GM12878 (cell line): ENCODE measurements at regions not wholly inside any gene's neighbourhood (a gene's known extent, or its start where the extent isn't known, plus 50 kb on each side); places are given as distances from the start of the nearest gene placed in this dataset.

Source experiments
- ATAC-seq: fragments of 200-7000 bp; cut with Tn5 transposase; 3 replicates; pipeline ENCODE4 v1.9.1; 2020; ENCODE audit warnings: mild to moderate bottlenecking, moderate library complexity
- BruUV-seq: library from RNA; stranded (reverse); fragments of 400-500 nt; replicated peaks from 2 replicates; lab custom pipeline; 2021; lab: Mats Ljungman, UMichigan
- CTCF ChIA-PET: fragments of 300-600 bp; sonication (Branson Sonifier 250); formaldehyde crosslinking; extraction: SDS; loops from one replicate; lab custom pipeline; 2021; ENCODE audit warnings: inconsistent platforms; lab: Yijun Ruan, JAX
- POLR2A ChIA-PET: fragments of 350-600 bp; formaldehyde crosslinking; extraction: SDS; loops from one replicate; lab custom pipeline; 2021; ENCODE audit warnings: inconsistent platforms; lab: Charles Lee
- RAD21 ChIA-PET: fragments of 300-600 bp; sonication (Branson Sonifier 250); formaldehyde crosslinking; loops from one replicate; lab custom pipeline; 2023; ENCODE audit warnings: antibody characterized with exemption; ENCODE audit not compliant: unreplicated experiment; lab: Charles Lee
- SMC1A ChIA-PET: fragments of 300-600 bp; sonication (Branson Sonifier 250); formaldehyde crosslinking; loops from one replicate; lab custom pipeline; 2023; ENCODE audit not compliant: unreplicated experiment, uncharacterized antibody; lab: Charles Lee
- DNase-seq: peaks from one replicate; pipeline ENCODE4 v3.0.0-alpha.2; 2011; ENCODE audit warnings: low read depth, low spot score
- FAIRE-seq: peaks from 3 replicates; lab custom pipeline; 2011; peaks lifted over from hg19 to GRCh38; lab: Jason Lieb, UNC
- H2AFZ ChIP-seq: 2 replicates; pipeline ENCODE4 v1.6.0; 2011; ENCODE audit warnings: low read depth, low read length, control low read depth; ENCODE audit not compliant: control insufficient read depth
- H3K27ac ChIP-seq: 2 replicates; pipeline ENCODE4 v1.5.1; 2011; ENCODE audit warnings: control low read depth; ENCODE audit not compliant: control insufficient read depth, insufficient read depth
- H3K27me3 ChIP-seq, 2 experiments: replicated peaks in 1 of 2; 2 replicates each; pipeline versions ENCODE4 v1.6.0 to v1.6.1; 2011; ENCODE audit warnings: low read length in 1 of 2; ENCODE audit not compliant: control insufficient read depth in 2 of 2, insufficient read depth in 2 of 2
- H3K36me3 ChIP-seq, 2 experiments: 2 replicates each; pipeline ENCODE4 v1.5.1; 2011; ENCODE audit warnings: low read length in 1 of 2; ENCODE audit not compliant: control insufficient read depth in 2 of 2, insufficient read depth in 2 of 2
- H3K4me1 ChIP-seq: 2 replicates; pipeline ENCODE4 v1.6.1; 2011; ENCODE audit warnings: mild to moderate bottlenecking, low read length, moderate library complexity, mixed read lengths; ENCODE audit not compliant: control insufficient read depth, insufficient read depth
- H3K4me2 ChIP-seq: 2 replicates; pipeline ENCODE4 v1.6.0; 2011; ENCODE audit warnings: control low read depth; ENCODE audit not compliant: control insufficient read depth, insufficient read depth
- H3K4me3 ChIP-seq: fragments of 200-600 bp; sonication (generic); 2 replicates; pipeline ENCODE4 v1.5.1; 2016
- H3K79me2 ChIP-seq: 2 replicates; pipeline ENCODE4 v1.6.0; 2011; ENCODE audit warnings: low read length; ENCODE audit not compliant: control insufficient read depth, insufficient read depth
- H3K9ac ChIP-seq: 2 replicates; pipeline ENCODE4 v1.8.0; 2011; ENCODE audit warnings: low read length, control low read depth, mixed read lengths; ENCODE audit not compliant: control insufficient read depth, insufficient read depth
- H3K9me3 ChIP-seq: replicated peaks from 3 replicates; pipeline ENCODE4 v1.5.1; 2011; ENCODE audit warnings: mild to moderate bottlenecking, low read length; ENCODE audit not compliant: control insufficient read depth, insufficient read depth
- H4K20me1 ChIP-seq: 2 replicates; pipeline ENCODE4 v1.6.0; 2011; ENCODE audit not compliant: control insufficient read depth, insufficient read depth
- CBFB ChIP-seq: IDR thresholded peaks from 2 replicates; pipeline ENCODE4 v1.6.1; 2016; ENCODE audit warnings: antibody characterized with exemption, low read depth
- CBX3 ChIP-seq: fragments of 200-600 bp; sonication (generic); IDR thresholded peaks from 2 replicates; pipeline ENCODE4 v1.6.1; 2016; ENCODE audit warnings: low read depth, borderline replicate concordance
- EED ChIP-seq: sonication (generic); IDR thresholded peaks from 2 replicates; pipeline ENCODE4 v1.6.1; 2016; ENCODE audit warnings: antibody characterized with exemption, low read depth
- HDGF ChIP-seq: fragments of 450-650 bp; IDR thresholded peaks from 2 replicates; pipeline ENCODE4 v1.6.1; 2016; ENCODE audit warnings: antibody characterized with exemption
- IKZF2 ChIP-seq, 2 experiments: fragments of 450-650 bp; IDR thresholded peaks; 2 replicates each; pipeline ENCODE4 v1.6.1; 2017; ENCODE audit warnings: mild to moderate bottlenecking in 2 of 2, moderate library complexity in 2 of 2
- POU2F2 ChIP-seq: IDR thresholded peaks from 3 replicates; pipeline ENCODE4 v1.6.1; 2011; ENCODE audit warnings: low read depth, mild to moderate bottlenecking, low read length, borderline replicate concordance
- RBBP5 ChIP-seq: fragments of 200-600 bp; sonication (generic); conservative IDR thresholded peaks from 2 replicates; pipeline ENCODE4 v1.6.1; 2016
- ZBED1 ChIP-seq: IDR thresholded peaks from 2 replicates; pipeline ENCODE4 v1.6.1; 2016; ENCODE audit warnings: borderline replicate concordance
- ZZZ3 ChIP-seq: IDR thresholded peaks from 2 replicates; pipeline ENCODE4 v1.6.1; 2011; ENCODE audit warnings: low read depth; ENCODE audit not compliant: control insufficient read depth, insufficient read length
- WGBS: methylation state at CpG from one replicate; pipeline ENCODE4 v1.1.6; 2016; ENCODE audit warnings: low lambda C conversion rate; ENCODE audit not compliant: insufficient replicate concordance, insufficient coverage; ENCODE audit errors: missing lambda C conversion rate; 5-methylcytosine and 5-hydroxymethylcytosine counted together
- in situ Hi-C: fragments of 300-500 bp; cut with MboI; formaldehyde crosslinking; loops from 9 replicates; pipeline ENCODE4 v1.14.3; 2018; ENCODE audit warnings: mixed read lengths
- intact Hi-C: fragments of 100-400 bp; cut with micrococcal nuclease; formaldehyde crosslinking; loops from one replicate; pipeline ENCODE4 v1.14.2; 2022; ENCODE audit not compliant: unreplicated experiment
- TF ChIP-seq, protein P1 (sequence below): fragments of 450-650 bp; IDR thresholded peaks from 2 replicates; pipeline ENCODE4 v1.6.1; 2014; ENCODE audit warnings: mild to moderate bottlenecking
- TF ChIP-seq, protein P2 (sequence below): fragments of 450-650 bp; IDR thresholded peaks from 2 replicates; pipeline ENCODE4 v1.6.1; 2017; ENCODE audit warnings: mild to moderate bottlenecking
- TF ChIP-seq, protein P3 (sequence below): fragments of 450-650 bp; conservative IDR thresholded peaks from 2 replicates; pipeline ENCODE4 v1.6.1; 2017; ENCODE audit warnings: mild to moderate bottlenecking, moderate library complexity
- TF ChIP-seq, protein P4 (sequence below): fragments of 450-650 bp; IDR thresholded peaks from 2 replicates; pipeline ENCODE4 v1.6.1; 2017; ENCODE audit warnings: mild to moderate bottlenecking, moderate library complexity

DNA sequence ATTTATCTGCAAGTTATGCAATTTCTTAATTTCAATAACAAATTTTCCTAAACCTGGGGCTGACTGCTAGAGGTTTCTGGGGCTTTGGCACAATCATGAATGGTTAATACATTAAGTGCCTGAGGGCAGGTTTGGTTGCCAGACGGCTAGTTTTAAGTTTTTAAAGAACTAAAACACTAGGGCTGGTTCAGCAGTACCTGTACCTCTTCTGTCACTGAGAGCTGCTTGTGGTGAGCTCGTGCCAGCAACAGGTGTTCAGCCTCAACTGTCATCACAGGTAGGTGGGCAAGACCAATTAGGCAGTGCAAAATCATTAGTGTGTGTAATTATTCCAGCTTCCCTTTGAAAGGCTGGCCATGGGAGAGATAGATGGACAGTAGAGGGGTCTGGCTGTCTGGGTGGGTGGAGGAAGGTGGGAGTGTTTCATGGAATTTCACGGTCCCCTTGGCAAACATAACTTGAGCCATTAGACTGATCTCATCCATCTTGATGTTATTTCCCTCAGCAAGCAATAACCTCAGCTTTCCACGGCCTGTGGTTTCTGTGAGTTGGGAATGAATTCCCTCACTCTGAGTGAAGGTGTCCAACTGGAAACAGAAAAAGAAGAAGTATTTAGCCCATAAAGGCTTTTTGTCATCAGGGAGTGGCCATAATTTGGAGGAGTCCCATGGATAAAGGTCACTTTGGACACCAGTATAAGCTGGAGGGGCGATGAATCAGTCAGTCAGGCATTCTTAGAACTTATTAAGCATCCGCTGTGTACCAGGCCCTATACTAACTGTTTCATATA lies 114.8 kb downstream of the SNX19 start:
- Histone ChIP-seq H3K4me2 (no peak overlapping the region), H3K9ac (no peak overlapping the region), H2AFZ (no peak overlapping the region), H3K36me3 (no peaks in the 10 kb centered on the region), H3K9me3 (no peaks in the 10 kb centered on the region), H3K4me1 (no peaks in the 10 kb centered on the region), H3K79me2 (no peaks in the 10 kb centered on the region), H4K20me1 (no peaks in the 10 kb centered on the region), H3K4me3 (no peak overlapping the region), H3K27me3 (0 out of 4 replicates have a peak, but pooled peaks cover 0 to 3% of the 10 kb centered on the region in 2 experiments), H3K27ac (no peak overlapping the region)
- CTCF ChIA-PET = no interaction called here
- RAD21 ChIA-PET = no interaction called here
- DNase-seq = no peak
- POLR2A ChIA-PET = interaction anchor here (0.6 kb wide), 1 partner anchor 9 kb away, joined by 3 read pairs; no protein-coding TSS in a partner anchor
- no peak for ATAC-seq
- no peak for FAIRE-seq
- SMC1A ChIA-PET = no interaction called here
- whole genome bisulfite sequencing = 37% methylated on average over 6 of the region's 6 CpGs
- BruUV-seq = no TSS peak
- intact Hi-C loops = no loop called here
- in situ Hi-C loops = no loop called here
- TF ChIP-seq IKZF2 (IDR thresholded peaks at IDR 0.05) (no peak), ZBED1 (no peak), POU2F2 (no peak), CBFB (no peak), EED (no peak), RBBP5 (no peak), HDGF (no peak), CBX3 (no peak), ZZZ3 (no peak)
- TF ChIP-seq, protein P1, sequence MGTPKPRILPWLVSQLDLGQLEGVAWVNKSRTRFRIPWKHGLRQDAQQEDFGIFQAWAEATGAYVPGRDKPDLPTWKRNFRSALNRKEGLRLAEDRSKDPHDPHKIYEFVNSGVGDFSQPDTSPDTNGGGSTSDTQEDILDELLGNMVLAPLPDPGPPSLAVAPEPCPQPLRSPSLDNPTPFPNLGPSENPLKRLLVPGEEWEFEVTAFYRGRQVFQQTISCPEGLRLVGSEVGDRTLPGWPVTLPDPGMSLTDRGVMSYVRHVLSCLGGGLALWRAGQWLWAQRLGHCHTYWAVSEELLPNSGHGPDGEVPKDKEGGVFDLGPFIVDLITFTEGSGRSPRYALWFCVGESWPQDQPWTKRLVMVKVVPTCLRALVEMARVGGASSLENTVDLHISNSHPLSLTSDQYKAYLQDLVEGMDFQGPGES = no peak
- TF ChIP-seq, protein P2, sequence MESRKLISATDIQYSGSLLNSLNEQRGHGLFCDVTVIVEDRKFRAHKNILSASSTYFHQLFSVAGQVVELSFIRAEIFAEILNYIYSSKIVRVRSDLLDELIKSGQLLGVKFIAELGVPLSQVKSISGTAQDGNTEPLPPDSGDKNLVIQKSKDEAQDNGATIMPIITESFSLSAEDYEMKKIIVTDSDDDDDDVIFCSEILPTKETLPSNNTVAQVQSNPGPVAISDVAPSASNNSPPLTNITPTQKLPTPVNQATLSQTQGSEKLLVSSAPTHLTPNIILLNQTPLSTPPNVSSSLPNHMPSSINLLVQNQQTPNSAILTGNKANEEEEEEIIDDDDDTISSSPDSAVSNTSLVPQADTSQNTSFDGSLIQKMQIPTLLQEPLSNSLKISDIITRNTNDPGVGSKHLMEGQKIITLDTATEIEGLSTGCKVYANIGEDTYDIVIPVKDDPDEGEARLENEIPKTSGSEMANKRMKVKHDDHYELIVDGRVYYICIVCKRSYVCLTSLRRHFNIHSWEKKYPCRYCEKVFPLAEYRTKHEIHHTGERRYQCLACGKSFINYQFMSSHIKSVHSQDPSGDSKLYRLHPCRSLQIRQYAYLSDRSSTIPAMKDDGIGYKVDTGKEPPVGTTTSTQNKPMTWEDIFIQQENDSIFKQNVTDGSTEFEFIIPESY = no peak
- TF ChIP-seq, protein P3, sequence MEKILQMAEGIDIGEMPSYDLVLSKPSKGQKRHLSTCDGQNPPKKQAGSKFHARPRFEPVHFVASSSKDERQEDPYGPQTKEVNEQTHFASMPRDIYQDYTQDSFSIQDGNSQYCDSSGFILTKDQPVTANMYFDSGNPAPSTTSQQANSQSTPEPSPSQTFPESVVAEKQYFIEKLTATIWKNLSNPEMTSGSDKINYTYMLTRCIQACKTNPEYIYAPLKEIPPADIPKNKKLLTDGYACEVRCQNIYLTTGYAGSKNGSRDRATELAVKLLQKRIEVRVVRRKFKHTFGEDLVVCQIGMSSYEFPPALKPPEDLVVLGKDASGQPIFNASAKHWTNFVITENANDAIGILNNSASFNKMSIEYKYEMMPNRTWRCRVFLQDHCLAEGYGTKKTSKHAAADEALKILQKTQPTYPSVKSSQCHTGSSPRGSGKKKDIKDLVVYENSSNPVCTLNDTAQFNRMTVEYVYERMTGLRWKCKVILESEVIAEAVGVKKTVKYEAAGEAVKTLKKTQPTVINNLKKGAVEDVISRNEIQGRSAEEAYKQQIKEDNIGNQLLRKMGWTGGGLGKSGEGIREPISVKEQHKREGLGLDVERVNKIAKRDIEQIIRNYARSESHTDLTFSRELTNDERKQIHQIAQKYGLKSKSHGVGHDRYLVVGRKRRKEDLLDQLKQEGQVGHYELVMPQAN = no peak
- TF ChIP-seq, protein P4, sequence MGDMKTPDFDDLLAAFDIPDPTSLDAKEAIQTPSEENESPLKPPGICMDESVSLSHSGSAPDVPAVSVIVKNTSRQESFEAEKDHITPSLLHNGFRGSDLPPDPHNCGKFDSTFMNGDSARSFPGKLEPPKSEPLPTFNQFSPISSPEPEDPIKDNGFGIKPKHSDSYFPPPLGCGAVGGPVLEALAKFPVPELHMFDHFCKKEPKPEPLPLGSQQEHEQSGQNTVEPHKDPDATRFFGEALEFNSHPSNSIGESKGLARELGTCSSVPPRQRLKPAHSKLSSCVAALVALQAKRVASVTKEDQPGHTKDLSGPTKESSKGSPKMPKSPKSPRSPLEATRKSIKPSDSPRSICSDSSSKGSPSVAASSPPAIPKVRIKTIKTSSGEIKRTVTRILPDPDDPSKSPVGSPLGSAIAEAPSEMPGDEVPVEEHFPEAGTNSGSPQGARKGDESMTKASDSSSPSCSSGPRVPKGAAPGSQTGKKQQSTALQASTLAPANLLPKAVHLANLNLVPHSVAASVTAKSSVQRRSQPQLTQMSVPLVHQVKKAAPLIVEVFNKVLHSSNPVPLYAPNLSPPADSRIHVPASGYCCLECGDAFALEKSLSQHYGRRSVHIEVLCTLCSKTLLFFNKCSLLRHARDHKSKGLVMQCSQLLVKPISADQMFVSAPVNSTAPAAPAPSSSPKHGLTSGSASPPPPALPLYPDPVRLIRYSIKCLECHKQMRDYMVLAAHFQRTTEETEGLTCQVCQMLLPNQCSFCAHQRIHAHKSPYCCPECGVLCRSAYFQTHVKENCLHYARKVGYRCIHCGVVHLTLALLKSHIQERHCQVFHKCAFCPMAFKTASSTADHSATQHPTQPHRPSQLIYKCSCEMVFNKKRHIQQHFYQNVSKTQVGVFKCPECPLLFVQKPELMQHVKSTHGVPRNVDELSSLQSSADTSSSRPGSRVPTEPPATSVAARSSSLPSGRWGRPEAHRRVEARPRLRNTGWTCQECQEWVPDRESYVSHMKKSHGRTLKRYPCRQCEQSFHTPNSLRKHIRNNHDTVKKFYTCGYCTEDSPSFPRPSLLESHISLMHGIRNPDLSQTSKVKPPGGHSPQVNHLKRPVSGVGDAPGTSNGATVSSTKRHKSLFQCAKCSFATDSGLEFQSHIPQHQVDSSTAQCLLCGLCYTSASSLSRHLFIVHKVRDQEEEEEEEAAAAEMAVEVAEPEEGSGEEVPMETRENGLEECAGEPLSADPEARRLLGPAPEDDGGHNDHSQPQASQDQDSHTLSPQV = no peak
